GM19372 (cell line): ENCODE measurements at regions not wholly inside any gene's neighbourhood (a gene's known extent, or its start where the extent isn't known, plus 50 kb on each side); places are given as distances from the start of the nearest gene placed in this dataset.
"Not testable (repeated sequence)": the region's sequence is repeated elsewhere in the genome, so short reads cannot be mapped to it uniquely, and the experiment has no call there.

Source experiments
- ATAC-seq: cut with Tn5 transposase; IDR thresholded peaks from one replicate; pipeline ENCODE4 v1.9.1; 2021; ENCODE audit warnings: mild to moderate bottlenecking, low read depth, moderate library complexity; ENCODE audit not compliant: unreplicated experiment

GRCh38 chrX:113399506-113400192 lies 559.0 kb upstream of the AMOT start:
- ATAC-seq, result no peak

GRCh38 chrX:113392355-113392754 lies 551.7 kb upstream of the AMOT start:
- no peak for ATAC-seq

- no peak for ATAC-seq
Observed at GRCh38 chrX:113391875-113392274, 551.2 kb upstream of the AMOT start.

GRCh38 chrX:113390531-113390930 lies 549.9 kb upstream of the AMOT start:
- no peak for ATAC-seq

GRCh38 chrX:113389846-113390245 lies 549.2 kb upstream of the AMOT start:
- no peak for ATAC-seq

GRCh38 chrX:113384628-113385027 lies 544.0 kb upstream of the AMOT start:
- no peak for ATAC-seq

GRCh38 chrX:113373421-113373820 lies 532.8 kb upstream of the AMOT start:
- ATAC-seq, result not testable (repeated sequence)

- no peak for ATAC-seq
Observed at GRCh38 chrX:113370006-113370405, 529.4 kb upstream of the AMOT start.

- ATAC-seq, result no peak
Observed at GRCh38 chrX:113369056-113369455, 528.4 kb upstream of the AMOT start.

- no peak for ATAC-seq
Observed at GRCh38 chrX:113353134-113353533, 512.5 kb upstream of the AMOT start.

GRCh38 chrX:113330416-113330815 lies 489.8 kb upstream of the AMOT start:
- no peak for ATAC-seq

GRCh38 chrX:113315927-113316326 lies 475.3 kb upstream of the AMOT start:
- ATAC-seq, result no peak

- ATAC-seq, result no peak
Observed at GRCh38 chrX:113305496-113305895, 464.9 kb upstream of the AMOT start.

- ATAC-seq, result no peak
Observed at GRCh38 chrX:113300580-113300979, 459.9 kb upstream of the AMOT start.

- no peak for ATAC-seq
Observed at GRCh38 chrX:113297437-113297836, 456.8 kb upstream of the AMOT start.

- no peak for ATAC-seq
Observed at GRCh38 chrX:113289503-113289902, 448.9 kb upstream of the AMOT start.

GRCh38 chrX:113287761-113288160 lies 447.1 kb upstream of the AMOT start:
- ATAC-seq, result no peak

- no peak for ATAC-seq
Observed at GRCh38 chrX:113275804-113276203, 435.2 kb upstream of the AMOT start.

- no peak for ATAC-seq
Observed at GRCh38 chrX:113274791-113275190, 434.2 kb upstream of the AMOT start.

GRCh38 chrX:113274345-113274744 lies 433.7 kb upstream of the AMOT start:
- ATAC-seq, result no peak

GRCh38 chrX:113269203-113269602 lies 428.6 kb upstream of the AMOT start:
- ATAC-seq, result no peak

GRCh38 chrX:113260474-113260873 lies 419.8 kb upstream of the AMOT start:
- ATAC-seq, result no peak

- no peak for ATAC-seq
Observed at GRCh38 chrX:113222305-113222704, 381.7 kb upstream of the AMOT start.
